ENCODE measurements at regions not wholly inside any gene's neighbourhood (a gene's known extent, or its start where the extent isn't known, plus 50 kb on each side); places are given as distances from the start of the nearest gene placed in this dataset.

DNA sequence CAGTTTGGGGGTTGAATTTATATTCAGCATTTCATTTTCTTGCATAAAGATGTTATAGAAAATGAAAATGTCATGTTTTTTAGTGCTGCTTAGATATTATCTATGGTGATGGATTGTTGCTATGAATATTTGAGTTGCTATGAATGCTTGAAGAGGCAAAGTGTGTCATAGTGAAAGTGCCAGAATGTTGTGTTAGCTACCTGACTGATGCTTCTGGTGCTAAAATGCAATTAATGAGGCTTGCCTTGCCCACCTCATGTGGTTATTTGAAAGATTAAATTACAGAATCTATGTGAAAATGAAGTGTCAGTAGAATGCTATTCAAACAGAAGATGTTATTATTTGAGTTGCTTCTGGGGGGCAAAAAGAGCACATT is 62.7 kb upstream of the MYCBP2 start:
- no peak for TF ChIP-seq EP300 (IDR thresholded peaks at IDR 0.05; ENCODE audit: borderline replicate concordance in 1 of 2, low read depth in 1 of 2, low read length in 1 of 2)
- TF ChIP-seq, protein P1, sequence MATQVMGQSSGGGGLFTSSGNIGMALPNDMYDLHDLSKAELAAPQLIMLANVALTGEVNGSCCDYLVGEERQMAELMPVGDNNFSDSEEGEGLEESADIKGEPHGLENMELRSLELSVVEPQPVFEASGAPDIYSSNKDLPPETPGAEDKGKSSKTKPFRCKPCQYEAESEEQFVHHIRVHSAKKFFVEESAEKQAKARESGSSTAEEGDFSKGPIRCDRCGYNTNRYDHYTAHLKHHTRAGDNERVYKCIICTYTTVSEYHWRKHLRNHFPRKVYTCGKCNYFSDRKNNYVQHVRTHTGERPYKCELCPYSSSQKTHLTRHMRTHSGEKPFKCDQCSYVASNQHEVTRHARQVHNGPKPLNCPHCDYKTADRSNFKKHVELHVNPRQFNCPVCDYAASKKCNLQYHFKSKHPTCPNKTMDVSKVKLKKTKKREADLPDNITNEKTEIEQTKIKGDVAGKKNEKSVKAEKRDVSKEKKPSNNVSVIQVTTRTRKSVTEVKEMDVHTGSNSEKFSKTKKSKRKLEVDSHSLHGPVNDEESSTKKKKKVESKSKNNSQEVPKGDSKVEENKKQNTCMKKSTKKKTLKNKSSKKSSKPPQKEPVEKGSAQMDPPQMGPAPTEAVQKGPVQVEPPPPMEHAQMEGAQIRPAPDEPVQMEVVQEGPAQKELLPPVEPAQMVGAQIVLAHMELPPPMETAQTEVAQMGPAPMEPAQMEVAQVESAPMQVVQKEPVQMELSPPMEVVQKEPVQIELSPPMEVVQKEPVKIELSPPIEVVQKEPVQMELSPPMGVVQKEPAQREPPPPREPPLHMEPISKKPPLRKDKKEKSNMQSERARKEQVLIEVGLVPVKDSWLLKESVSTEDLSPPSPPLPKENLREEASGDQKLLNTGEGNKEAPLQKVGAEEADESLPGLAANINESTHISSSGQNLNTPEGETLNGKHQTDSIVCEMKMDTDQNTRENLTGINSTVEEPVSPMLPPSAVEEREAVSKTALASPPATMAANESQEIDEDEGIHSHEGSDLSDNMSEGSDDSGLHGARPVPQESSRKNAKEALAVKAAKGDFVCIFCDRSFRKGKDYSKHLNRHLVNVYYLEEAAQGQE (IDR thresholded peaks at IDR 0.05; ENCODE audit: low read depth, low read length): no peak
- TF ChIP-seq, protein P2, sequence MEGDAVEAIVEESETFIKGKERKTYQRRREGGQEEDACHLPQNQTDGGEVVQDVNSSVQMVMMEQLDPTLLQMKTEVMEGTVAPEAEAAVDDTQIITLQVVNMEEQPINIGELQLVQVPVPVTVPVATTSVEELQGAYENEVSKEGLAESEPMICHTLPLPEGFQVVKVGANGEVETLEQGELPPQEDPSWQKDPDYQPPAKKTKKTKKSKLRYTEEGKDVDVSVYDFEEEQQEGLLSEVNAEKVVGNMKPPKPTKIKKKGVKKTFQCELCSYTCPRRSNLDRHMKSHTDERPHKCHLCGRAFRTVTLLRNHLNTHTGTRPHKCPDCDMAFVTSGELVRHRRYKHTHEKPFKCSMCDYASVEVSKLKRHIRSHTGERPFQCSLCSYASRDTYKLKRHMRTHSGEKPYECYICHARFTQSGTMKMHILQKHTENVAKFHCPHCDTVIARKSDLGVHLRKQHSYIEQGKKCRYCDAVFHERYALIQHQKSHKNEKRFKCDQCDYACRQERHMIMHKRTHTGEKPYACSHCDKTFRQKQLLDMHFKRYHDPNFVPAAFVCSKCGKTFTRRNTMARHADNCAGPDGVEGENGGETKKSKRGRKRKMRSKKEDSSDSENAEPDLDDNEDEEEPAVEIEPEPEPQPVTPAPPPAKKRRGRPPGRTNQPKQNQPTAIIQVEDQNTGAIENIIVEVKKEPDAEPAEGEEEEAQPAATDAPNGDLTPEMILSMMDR (IDR thresholded peaks at IDR 0.05): no peak
- no peak for TF ChIP-seq FOSL2 (IDR thresholded peaks at IDR 0.05; ENCODE audit: borderline replicate concordance, low read depth)
- TF ChIP-seq EZH2phosphoT487 (IDR thresholded peaks at IDR 0.05; ENCODE audit: borderline replicate concordance, low read depth): no peak
- no peak for TF ChIP-seq MXI1 (IDR thresholded peaks at IDR 0.05; ENCODE audit: low read depth, low read length)
- TF ChIP-seq MEF2A (IDR thresholded peaks at IDR 0.05; ENCODE audit: borderline replicate concordance, low read depth): no peak
